ENCODE measurements at regions not wholly inside any gene's neighbourhood (a gene's known extent, or its start where the extent isn't known, plus 50 kb on each side); places are given as distances from the start of the nearest gene placed in this dataset.
A peak's percentile ranks its signal among the peaks of the same experiment; 100 is the strongest.

- no peak overlapping the region for H3K18ac ChIP-seq (ENCODE audit: low read length)
- H2AK5ac ChIP-seq (ENCODE audit: low read length): no peak overlapping the region
- H3K56ac ChIP-seq (ENCODE audit: low read length): no peak overlapping the region
- H2BK15ac ChIP-seq (replicated peaks; ENCODE audit: low read depth): no peak overlapping the region
- H3K79me1 ChIP-seq (ENCODE audit: low read length): no peaks in the 10 kb centered on the region
- no peak overlapping the region for H2BK5ac ChIP-seq (ENCODE audit: low read length)
- H3K79me2 ChIP-seq (ENCODE audit: control insufficient read depth, insufficient read depth, low read length): no peaks in the 10 kb centered on the region
- no CpG with 5 or more reads among the region's 3 CpGs for WGBS (ENCODE audit: extremely low coverage, insufficient coverage, low lambda C conversion rate)
- H2BK120ac ChIP-seq (ENCODE audit: low read depth, low read length): no peak overlapping the region
- no peak for DNase-seq
- H4K8ac ChIP-seq (ENCODE audit: low read depth, low read length): no peak overlapping the region
- H3K4me2 ChIP-seq (ENCODE audit: low read length): no peak overlapping the region
- no peak overlapping the region for H3K27ac ChIP-seq (ENCODE audit: low read depth, low read length)
- no peak overlapping the region for H3K9ac ChIP-seq (ENCODE audit: low read length)
- no peaks in the 10 kb centered on the region for H3K36me3 ChIP-seq (ENCODE audit: control insufficient read depth, insufficient read depth, low read length)
- no peaks in the 10 kb centered on the region for H3K4me1 ChIP-seq (ENCODE audit: control insufficient read depth, low read depth, low read length)
- no peak overlapping the region for H3K4me3 ChIP-seq (ENCODE audit: low read length)
- no peaks in the 10 kb centered on the region for H3K27me3 ChIP-seq (ENCODE audit: insufficient read depth, low read length, poor library complexity)
- no peak overlapping the region for H3K4ac ChIP-seq (ENCODE audit: low read depth, low read length)
- no peak overlapping the region for H4K5ac ChIP-seq (ENCODE audit: low read length)
- no peak overlapping the region for H3K23ac ChIP-seq (ENCODE audit: low read length)
These were observed 296.2 kb downstream of the KBTBD8 start for GRCh38 chr3:67294341-67294740.

DNA sequence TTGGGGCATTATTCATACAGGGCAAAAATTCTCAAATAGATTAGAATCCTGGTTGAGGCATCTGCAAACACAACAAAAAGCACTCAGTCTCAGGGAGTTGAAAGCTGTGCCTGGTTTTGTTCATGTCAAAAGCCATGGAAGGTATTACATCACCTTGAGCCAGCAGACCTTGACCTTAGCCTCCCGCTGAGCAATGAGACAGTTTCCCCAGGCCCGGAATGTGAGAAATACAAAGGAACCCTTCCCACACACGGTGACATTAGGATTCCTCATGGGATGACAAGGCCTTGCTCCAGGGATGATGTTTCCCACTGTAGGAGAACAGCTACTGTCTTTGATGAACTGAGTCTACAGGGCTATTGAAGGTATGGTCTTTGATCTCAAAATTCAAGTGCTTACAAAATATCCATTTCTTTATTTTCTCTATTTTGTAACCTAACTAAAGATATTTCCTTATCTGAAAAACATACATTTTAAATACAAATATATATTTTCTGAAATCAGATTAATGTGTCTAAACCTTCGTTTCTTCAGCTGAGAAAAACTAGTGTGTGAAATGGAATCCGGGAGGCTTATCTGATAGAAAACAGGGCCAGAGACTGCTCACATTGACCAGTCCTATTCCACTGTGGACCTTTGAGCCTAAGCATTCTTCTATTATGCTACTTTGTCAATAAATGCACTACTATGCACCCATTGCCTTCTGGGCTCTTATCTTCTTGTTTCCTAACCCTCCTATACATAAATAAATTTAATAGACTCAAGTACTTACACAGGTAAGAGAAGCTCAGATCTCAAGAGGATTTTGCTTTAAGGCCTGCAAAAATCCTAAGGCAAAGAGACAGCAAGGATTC is 298.2 kb downstream of the KBTBD8 start:
- no peak overlapping the region for H3K23ac ChIP-seq (ENCODE audit: low read length)
- no peak overlapping the region for H3K27ac ChIP-seq (ENCODE audit: low read depth, low read length)
- no peak overlapping the region for H3K9ac ChIP-seq (ENCODE audit: low read length)
- no peaks in the 10 kb centered on the region for H3K36me3 ChIP-seq (ENCODE audit: control insufficient read depth, insufficient read depth, low read length)
- no peaks in the 10 kb centered on the region for H3K79me1 ChIP-seq (ENCODE audit: low read length)
- H3K27me3 ChIP-seq (ENCODE audit: insufficient read depth, low read length, poor library complexity): no peaks in the 10 kb centered on the region
- WGBS (ENCODE audit: extremely low coverage, insufficient coverage, low lambda C conversion rate): no CpG with 5 or more reads among the region's 5 CpGs
- H2AK5ac ChIP-seq (ENCODE audit: low read length): no peak overlapping the region
- peak; percentile 93 for DNase-seq
- no peaks in the 10 kb centered on the region for H3K79me2 ChIP-seq (ENCODE audit: control insufficient read depth, insufficient read depth, low read length)
- no peak overlapping the region for H3K18ac ChIP-seq (ENCODE audit: low read length)
- no peak overlapping the region for H2BK15ac ChIP-seq (replicated peaks; ENCODE audit: low read depth)
- no peak overlapping the region for H4K5ac ChIP-seq (ENCODE audit: low read length)
- no peaks in the 10 kb centered on the region for H3K4me1 ChIP-seq (ENCODE audit: control insufficient read depth, low read depth, low read length)
- H2BK5ac ChIP-seq (ENCODE audit: low read length): no peak overlapping the region
- H3K4me2 ChIP-seq (ENCODE audit: low read length): no peak overlapping the region
- H3K4me3 ChIP-seq (ENCODE audit: low read length): no peak overlapping the region
- no peak overlapping the region for H3K4ac ChIP-seq (ENCODE audit: low read depth, low read length)
- H4K8ac ChIP-seq (ENCODE audit: low read depth, low read length): no peak overlapping the region
- no peak overlapping the region for H3K56ac ChIP-seq (ENCODE audit: low read length)
- H2BK120ac ChIP-seq (ENCODE audit: low read depth, low read length): no peak overlapping the region

DNA sequence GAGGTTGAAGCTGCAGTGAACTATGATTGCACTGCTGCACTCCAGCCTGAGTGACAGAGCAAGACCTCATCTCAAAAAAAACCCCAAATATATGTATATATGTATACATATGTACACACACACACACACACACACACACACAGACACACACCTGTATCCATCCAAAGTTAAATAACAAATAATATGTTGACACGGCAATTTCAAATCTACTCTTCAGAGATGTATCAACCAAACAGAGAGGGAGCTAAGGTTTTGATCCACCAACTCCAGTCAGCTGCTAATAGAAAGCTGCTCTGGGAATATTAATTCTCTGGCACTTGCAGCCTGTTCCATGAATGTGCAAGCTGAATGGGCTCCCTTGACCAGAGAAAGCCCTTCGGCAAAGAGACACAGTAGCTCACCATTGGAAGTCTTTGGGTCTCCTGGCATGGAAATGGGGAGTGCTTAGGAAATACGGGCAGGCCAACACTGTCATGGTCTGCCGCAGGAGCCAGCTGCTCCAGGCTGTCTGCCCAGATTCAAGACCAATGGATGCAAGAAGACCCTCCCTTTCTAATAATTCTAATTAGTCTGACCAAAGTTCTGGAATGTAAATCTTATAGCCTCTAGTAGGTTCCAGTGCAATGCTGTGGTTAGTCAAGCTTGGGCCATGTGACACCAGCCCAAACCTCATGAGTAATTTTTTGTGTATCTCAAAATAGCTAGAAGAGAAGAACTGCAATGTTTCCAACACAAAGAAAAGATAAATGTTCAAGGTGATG is 299.8 kb downstream of the KBTBD8 start:
- no CpG with 5 or more reads among the region's 4 CpGs for WGBS (ENCODE audit: extremely low coverage, insufficient coverage, low lambda C conversion rate)
- Histone ChIP-seq H3K4me1 (ENCODE audit: control insufficient read depth, low read depth, low read length) (no peaks in the 10 kb centered on the region), H2BK15ac (replicated peaks; ENCODE audit: low read depth) (no peak overlapping the region), H3K23ac (ENCODE audit: low read length) (no peak overlapping the region), H3K79me2 (ENCODE audit: control insufficient read depth, insufficient read depth, low read length) (no peaks in the 10 kb centered on the region), H3K4me3 (ENCODE audit: low read length) (no peak overlapping the region), H3K9ac (ENCODE audit: low read length) (no peak overlapping the region), H3K56ac (ENCODE audit: low read length) (no peak overlapping the region), H2AK5ac (ENCODE audit: low read length) (no peak overlapping the region), H4K8ac (ENCODE audit: low read depth, low read length) (no peak overlapping the region), H3K4ac (ENCODE audit: low read depth, low read length) (no peak overlapping the region), H3K27ac (ENCODE audit: low read depth, low read length) (no peak overlapping the region), H3K36me3 (ENCODE audit: control insufficient read depth, insufficient read depth, low read length) (no peaks in the 10 kb centered on the region), H3K18ac (ENCODE audit: low read length) (no peak overlapping the region), H2BK5ac (ENCODE audit: low read length) (no peak overlapping the region), H4K5ac (ENCODE audit: low read length) (no peak overlapping the region), H3K4me2 (ENCODE audit: low read length) (no peak overlapping the region), H2BK120ac (ENCODE audit: low read depth, low read length) (no peak overlapping the region), H3K27me3 (ENCODE audit: insufficient read depth, low read length, poor library complexity) (no peaks in the 10 kb centered on the region), H3K79me1 (ENCODE audit: low read length) (no peaks in the 10 kb centered on the region)
- no peak for DNase-seq

DNA sequence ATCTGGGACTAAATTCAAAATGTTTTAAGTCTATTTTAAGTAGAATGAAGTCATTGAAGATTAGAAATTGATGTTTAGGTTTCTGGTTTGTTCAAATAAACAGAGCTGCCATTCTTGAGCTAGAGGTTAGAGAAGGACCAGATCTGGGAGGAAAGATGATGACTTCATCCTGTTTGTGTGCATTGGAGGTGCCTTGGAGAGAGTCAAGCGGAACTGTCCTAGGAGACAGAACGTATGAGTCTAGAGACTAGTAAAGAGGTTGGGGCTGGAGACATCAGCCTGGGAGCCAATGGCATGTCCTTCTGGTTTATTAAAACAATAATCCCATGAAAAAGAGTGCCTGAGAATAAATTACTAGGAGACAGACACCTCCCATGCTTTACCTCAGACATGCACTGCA is 303.4 kb downstream of the KBTBD8 start:
- no peak overlapping the region for H3K56ac ChIP-seq (ENCODE audit: low read length)
- DNase-seq: no peak
- H3K79me1 ChIP-seq (ENCODE audit: low read length): no peaks in the 10 kb centered on the region
- no peaks in the 10 kb centered on the region for H3K27me3 ChIP-seq (ENCODE audit: insufficient read depth, low read length, poor library complexity)
- no peak overlapping the region for H3K27ac ChIP-seq (ENCODE audit: low read depth, low read length)
- no peaks in the 10 kb centered on the region for H3K79me2 ChIP-seq (ENCODE audit: control insufficient read depth, insufficient read depth, low read length)
- H3K4me1 ChIP-seq (ENCODE audit: control insufficient read depth, low read depth, low read length): no peaks in the 10 kb centered on the region
- H2BK15ac ChIP-seq (replicated peaks; ENCODE audit: low read depth): no peak overlapping the region
- no peak overlapping the region for H3K4me3 ChIP-seq (ENCODE audit: low read length)
- no peak overlapping the region for H3K23ac ChIP-seq (ENCODE audit: low read length)
- no peak overlapping the region for H4K8ac ChIP-seq (ENCODE audit: low read depth, low read length)
- no peak overlapping the region for H3K4ac ChIP-seq (ENCODE audit: low read depth, low read length)
- no peak overlapping the region for H2BK5ac ChIP-seq (ENCODE audit: low read length)
- no peaks in the 10 kb centered on the region for H3K36me3 ChIP-seq (ENCODE audit: control insufficient read depth, insufficient read depth, low read length)
- H3K18ac ChIP-seq (ENCODE audit: low read length): no peak overlapping the region
- H2AK5ac ChIP-seq (ENCODE audit: low read length): no peak overlapping the region
- H4K5ac ChIP-seq (ENCODE audit: low read length): no peak overlapping the region
- no peak overlapping the region for H2BK120ac ChIP-seq (ENCODE audit: low read depth, low read length)
- no peak overlapping the region for H3K9ac ChIP-seq (ENCODE audit: low read length)
- no peak overlapping the region for H3K4me2 ChIP-seq (ENCODE audit: low read length)
- no CpG with 5 or more reads among the region's 2 CpGs for WGBS (ENCODE audit: extremely low coverage, insufficient coverage, low lambda C conversion rate)

- Histone ChIP-seq H3K4me2 (ENCODE audit: low read length) (no peak overlapping the region), H2BK120ac (ENCODE audit: low read depth, low read length) (no peak overlapping the region), H3K27ac (ENCODE audit: low read depth, low read length) (no peak overlapping the region), H4K5ac (ENCODE audit: low read length) (no peak overlapping the region), H3K23ac (ENCODE audit: low read length) (no peak overlapping the region), H3K4me1 (ENCODE audit: control insufficient read depth, low read depth, low read length) (no peaks in the 10 kb centered on the region), H3K9ac (ENCODE audit: low read length) (no peak overlapping the region), H3K36me3 (ENCODE audit: control insufficient read depth, insufficient read depth, low read length) (no peaks in the 10 kb centered on the region), H3K18ac (ENCODE audit: low read length) (no peak overlapping the region), H4K8ac (ENCODE audit: low read depth, low read length) (no peak overlapping the region), H3K56ac (ENCODE audit: low read length) (no peak overlapping the region), H3K27me3 (ENCODE audit: insufficient read depth, low read length, poor library complexity) (no peaks in the 10 kb centered on the region), H3K4ac (ENCODE audit: low read depth, low read length) (no peak overlapping the region), H2BK5ac (ENCODE audit: low read length) (no peak overlapping the region), H3K4me3 (ENCODE audit: low read length) (no peak overlapping the region), H3K79me2 (ENCODE audit: control insufficient read depth, insufficient read depth, low read length) (no peaks in the 10 kb centered on the region), H3K79me1 (ENCODE audit: low read length) (no peaks in the 10 kb centered on the region), H2AK5ac (ENCODE audit: low read length) (no peak overlapping the region), H2BK15ac (replicated peaks; ENCODE audit: low read depth) (no peak overlapping the region)
- DNase-seq: peak; percentile 44
- no CpG with 5 or more reads among the region's 4 CpGs for WGBS (ENCODE audit: extremely low coverage, insufficient coverage, low lambda C conversion rate)
These were observed 304.4 kb downstream of the KBTBD8 start for GRCh38 chr3:67302489-67302888.

Measured in mesendoderm (in vitro differentiated cells).